Immature natural killer cell (primary cell): ENCODE measurements at regions not wholly inside any gene's neighbourhood (a gene's known extent, or its start where the extent isn't known, plus 50 kb on each side); places are given as distances from the start of the nearest gene placed in this dataset.

Experiments
- DNase-seq, 3 donors: peaks; one replicate each; pipeline ENCODE4 v3.0.0; 2022; ENCODE audit warnings: mixed read lengths in 1 of 3
- H3K27ac Mint-ChIP-seq, 6 donors: one replicate each; pipeline ENCODE4 v1.8.0; 2020; ENCODE audit warnings: mixed read lengths in 6 of 6, mild to moderate bottlenecking in 5 of 6, inconsistent platforms in 4 of 6, moderate library complexity in 3 of 6
- H3K27me3 Mint-ChIP-seq, 3 donors: one replicate each; pipeline ENCODE4 v1.8.0; 2020 to 2021; ENCODE audit warnings: low read depth in 3 of 3, mild to moderate bottlenecking in 3 of 3, mixed read lengths in 3 of 3, moderate library complexity in 3 of 3, inconsistent platforms in 1 of 3
- H3K36me3 Mint-ChIP-seq, 3 donors: one replicate each; pipeline ENCODE4 v1.8.0; 2020; ENCODE audit warnings: mixed read lengths in 3 of 3, inconsistent platforms in 2 of 3, mild to moderate bottlenecking in 2 of 3
- H3K4me1 Mint-ChIP-seq, 2 donors: one replicate each; pipeline ENCODE4 v1.8.0; 2020; ENCODE audit warnings: inconsistent platforms in 2 of 2, mild to moderate bottlenecking in 2 of 2, mixed read lengths in 2 of 2, moderate library complexity in 1 of 2
- H3K4me3 Mint-ChIP-seq, 5 donors: one replicate each; pipeline ENCODE4 v1.8.0; 2020; ENCODE audit warnings: mild to moderate bottlenecking in 5 of 5, mixed read lengths in 5 of 5, inconsistent platforms in 3 of 5, moderate library complexity in 3 of 5
- H3K9me3 Mint-ChIP-seq, 6 donors: one replicate each; pipeline ENCODE4 v1.8.0; 2020; ENCODE audit warnings: mild to moderate bottlenecking in 6 of 6, mixed read lengths in 6 of 6, inconsistent platforms in 4 of 6, moderate library complexity in 3 of 6

GRCh38 chr14:58849601-58850000 is 211.8 kb downstream of the DACT1 start:
- Mint-ChIP-seq H3K27me3 (peaks cover 0 to 4% (median 1%) of the 10 kb centered on the region in 3 donors), H3K9me3 (peaks cover 0 to 2% (median 0%) of the 10 kb centered on the region in 6 donors), H3K27ac (no peak overlapping the region), H3K4me1 (no peaks in the 10 kb centered on the region), H3K4me3 (no peak overlapping the region), H3K36me3 (no peaks in the 10 kb centered on the region)
- DNase-seq = no peak

GRCh38 chr14:58850011-58850410 is 212.2 kb downstream of the DACT1 start:
- H3K9me3 Mint-ChIP-seq = peaks cover 0 to 2% (median 0%) of the 10 kb centered on the region in 6 donors
- H3K4me3 Mint-ChIP-seq = no peak overlapping the region
- no peaks in the 10 kb centered on the region for H3K36me3 Mint-ChIP-seq
- H3K4me1 Mint-ChIP-seq = no peaks in the 10 kb centered on the region
- peaks cover 0 to 4% (median 1%) of the 10 kb centered on the region in 3 donors for H3K27me3 Mint-ChIP-seq
- DNase-seq = no peak
- H3K27ac Mint-ChIP-seq = no peak overlapping the region

- no peaks in the 10 kb centered on the region for H3K36me3 Mint-ChIP-seq
- H3K4me3 Mint-ChIP-seq = no peak overlapping the region
- no peak for DNase-seq
- H3K27ac Mint-ChIP-seq = no peak overlapping the region
- no peaks in the 10 kb centered on the region for H3K4me1 Mint-ChIP-seq
- peaks cover 0 to 4% (median 2%) of the 10 kb centered on the region in 3 donors for H3K27me3 Mint-ChIP-seq
- peaks cover 5 to 32% (median 15%) of the 10 kb centered on the region in 6 donors for H3K9me3 Mint-ChIP-seq
Measured at GRCh38 chr14:58861586-58861985, 223.8 kb downstream of the DACT1 start.

GRCh38 chr14:58862416-58863160 is 224.8 kb downstream of the DACT1 start:
- no peak for DNase-seq
- no peaks in the 10 kb centered on the region for H3K36me3 Mint-ChIP-seq
- H3K9me3 Mint-ChIP-seq = peaks cover 5 to 33% (median 15%) of the 10 kb centered on the region in 6 donors
- no peaks in the 10 kb centered on the region for H3K4me1 Mint-ChIP-seq
- H3K4me3 Mint-ChIP-seq = no peak overlapping the region
- H3K27me3 Mint-ChIP-seq = peaks cover 0 to 2% (median 2%) of the 10 kb centered on the region in 3 donors
- no peak overlapping the region for H3K27ac Mint-ChIP-seq

GRCh38 chr14:58863661-58864345 is 226.0 kb downstream of the DACT1 start:
- H3K4me1 Mint-ChIP-seq = no peaks in the 10 kb centered on the region
- no peak overlapping the region for H3K4me3 Mint-ChIP-seq
- peaks cover 0 to 2% (median 2%) of the 10 kb centered on the region in 3 donors for H3K27me3 Mint-ChIP-seq
- DNase-seq = no peak
- peaks cover 5 to 28% (median 9%) of the 10 kb centered on the region in 6 donors for H3K9me3 Mint-ChIP-seq
- no peaks in the 10 kb centered on the region for H3K36me3 Mint-ChIP-seq
- H3K27ac Mint-ChIP-seq = no peak overlapping the region

- H3K4me3 Mint-ChIP-seq = no peak overlapping the region
Measured at GRCh38 chr14:58864751-58865513, 227.2 kb downstream of the DACT1 start.

GRCh38 chr14:58865514-58866281 is 227.9 kb downstream of the DACT1 start:
- DNase-seq = no peak
- no peak overlapping the region for H3K27ac Mint-ChIP-seq
- no peaks in the 10 kb centered on the region for H3K4me1 Mint-ChIP-seq
- H3K36me3 Mint-ChIP-seq = no peaks in the 10 kb centered on the region
- H3K27me3 Mint-ChIP-seq = peaks cover 0 to 2% (median 2%) of the 10 kb centered on the region in 3 donors
- H3K4me3 Mint-ChIP-seq = no peak overlapping the region
- H3K9me3 Mint-ChIP-seq = peaks cover 0 to 17% (median 2%) of the 10 kb centered on the region in 6 donors

More at GRCh38 chr14:58864751-58865513, 227.2 kb downstream of the DACT1 start:
- H3K27me3 Mint-ChIP-seq = peaks cover 0 to 2% (median 2%) of the 10 kb centered on the region in 3 donors
- H3K36me3 Mint-ChIP-seq = no peaks in the 10 kb centered on the region
- DNase-seq = no peak
- H3K4me1 Mint-ChIP-seq = no peaks in the 10 kb centered on the region
- peaks cover 0 to 17% (median 2%) of the 10 kb centered on the region in 6 donors for H3K9me3 Mint-ChIP-seq
- no peak overlapping the region for H3K27ac Mint-ChIP-seq

GRCh38 chr14:58866391-58866790 is 228.6 kb downstream of the DACT1 start:
- H3K4me1 Mint-ChIP-seq = no peaks in the 10 kb centered on the region
- no peak for DNase-seq
- peaks cover 0 to 2% (median 2%) of the 10 kb centered on the region in 3 donors for H3K27me3 Mint-ChIP-seq
- H3K9me3 Mint-ChIP-seq = peaks cover 0 to 17% (median 0%) of the 10 kb centered on the region in 6 donors
- no peaks in the 10 kb centered on the region for H3K36me3 Mint-ChIP-seq
- no peak overlapping the region for H3K27ac Mint-ChIP-seq
- H3K4me3 Mint-ChIP-seq = no peak overlapping the region

- Mint-ChIP-seq H3K27me3 (no peaks in the 10 kb centered on the region), H3K36me3 (no peaks in the 10 kb centered on the region), H3K27ac (no peak overlapping the region), H3K9me3 (peaks cover 0 to 5% (median 1%) of the 10 kb centered on the region in 6 donors), H3K4me3 (no peak overlapping the region), H3K4me1 (no peaks in the 10 kb centered on the region)
- no peak for DNase-seq
Measured at GRCh38 chr14:58870961-58871360, 233.2 kb downstream of the DACT1 start.

- H3K36me3 Mint-ChIP-seq = no peaks in the 10 kb centered on the region
- H3K27ac Mint-ChIP-seq = no peak overlapping the region
- DNase-seq = no peak
- peaks cover 0 to 2% (median under 1%) of the 10 kb centered on the region in 6 donors for H3K9me3 Mint-ChIP-seq
- H3K4me1 Mint-ChIP-seq = no peaks in the 10 kb centered on the region
- no peaks in the 10 kb centered on the region for H3K27me3 Mint-ChIP-seq
- H3K4me3 Mint-ChIP-seq = no peak overlapping the region
Measured at GRCh38 chr14:58871573-58871972, 233.8 kb downstream of the DACT1 start.

GRCh38 chr14:58872061-58872460 is 234.3 kb downstream of the DACT1 start:
- no peaks in the 10 kb centered on the region for H3K36me3 Mint-ChIP-seq
- H3K27ac Mint-ChIP-seq = no peak overlapping the region
- H3K27me3 Mint-ChIP-seq = no peaks in the 10 kb centered on the region
- H3K4me3 Mint-ChIP-seq = no peak overlapping the region
- H3K4me1 Mint-ChIP-seq = no peaks in the 10 kb centered on the region
- H3K9me3 Mint-ChIP-seq = peaks cover 0 to 2% (median 0%) of the 10 kb centered on the region in 6 donors
- no peak for DNase-seq

- Mint-ChIP-seq H3K27me3 (no peaks in the 10 kb centered on the region), H3K4me3 (no peak overlapping the region)
Measured at GRCh38 chr14:58873228-58873953, 235.6 kb downstream of the DACT1 start.

GRCh38 chr14:58875613-58876012 is 237.9 kb downstream of the DACT1 start:
- Mint-ChIP-seq H3K9me3 (peaks cover 0 to 5% (median 0%) of the 10 kb centered on the region in 6 donors), H3K36me3 (no peaks in the 10 kb centered on the region), H3K27me3 (no peaks in the 10 kb centered on the region), H3K4me3 (no peak overlapping the region), H3K27ac (no peak overlapping the region), H3K4me1 (no peaks in the 10 kb centered on the region)
- no peak for DNase-seq

More at GRCh38 chr14:58873228-58873953, 235.6 kb downstream of the DACT1 start:
- Mint-ChIP-seq H3K4me1 (no peaks in the 10 kb centered on the region), H3K9me3 (peaks cover 0 to 2% (median 0%) of the 10 kb centered on the region in 6 donors), H3K36me3 (no peaks in the 10 kb centered on the region), H3K27ac (no peak overlapping the region)
- no peak for DNase-seq
